Activated naive CD4-positive, alpha-beta T cell treated with anti-CD3 and anti-CD28 coated beads, Interleukin-2, amount 10 ng/mL, durations not matched to agents 7 days and 5 days (primary cell): ENCODE measurements at regions not wholly inside any gene's neighbourhood (a gene's known extent, or its start where the extent isn't known, plus 50 kb on each side); places are given as distances from the start of the nearest gene placed in this dataset.
"Not testable (repeated sequence)": the region's sequence is repeated elsewhere in the genome, so short reads cannot be mapped to it uniquely, and the experiment has no call there.

ENCODE experiments used
- CTCF ChIA-PET: fragments of 350-600 bp; sonication (Branson Sonifier 250); formaldehyde crosslinking; loops from one replicate; lab custom pipeline; 2021; ENCODE audit warnings: antibody characterized with exemption; lab: Charles Lee
- DNase-seq: peaks from one replicate; pipeline ENCODE4 v3.0.0-alpha.2; 2020
- H3K27ac Mint-ChIP-seq: one replicate; pipeline ENCODE4 v1.8.0; 2021; ENCODE audit warnings: mild to moderate bottlenecking, moderate library complexity, mixed read lengths
- H3K27me3 Mint-ChIP-seq: one replicate; pipeline ENCODE4 v1.8.0; 2021; ENCODE audit warnings: mild to moderate bottlenecking, mixed read lengths
- H3K36me3 Mint-ChIP-seq: one replicate; pipeline ENCODE4 v1.8.0; 2021; ENCODE audit warnings: mixed read lengths
- H3K4me1 Mint-ChIP-seq: one replicate; pipeline ENCODE4 v1.8.0; 2021; ENCODE audit warnings: mixed read lengths
- H3K4me3 Mint-ChIP-seq: one replicate; pipeline ENCODE4 v1.8.0; 2021; ENCODE audit warnings: mild to moderate bottlenecking, moderate library complexity, mixed read lengths
- H3K9me3 Mint-ChIP-seq: one replicate; pipeline ENCODE4 v1.8.0; 2021; ENCODE audit warnings: mixed read lengths

GRCh38 chr10:16026832-16027231 is 166.5 kb upstream of the MINDY3 start:
- H3K9me3 Mint-ChIP-seq, H3K27ac Mint-ChIP-seq, H3K27me3 Mint-ChIP-seq, H3K36me3 Mint-ChIP-seq, DNase-seq, H3K4me1 Mint-ChIP-seq, H3K4me3 Mint-ChIP-seq, CTCF ChIA-PET: not testable (repeated sequence)

GRCh38 chr10:16030562-16030961 is 170.3 kb upstream of the MINDY3 start:
- Mint-ChIP-seq H3K4me1 (no peaks in the 10 kb centered on the region), H3K9me3 (peaks cover 2% of the 10 kb centered on the region), H3K27ac (no peak overlapping the region), H3K27me3 (no peaks in the 10 kb centered on the region), H3K4me3 (no peak overlapping the region), H3K36me3 (no peaks in the 10 kb centered on the region)
- CTCF ChIA-PET, result no interaction called here
- no peak for DNase-seq

- no peak for DNase-seq
- H3K4me3 Mint-ChIP-seq, result no peak overlapping the region
- H3K27me3 Mint-ChIP-seq, result no peaks in the 10 kb centered on the region
- CTCF ChIA-PET, result no interaction called here
- no peaks in the 10 kb centered on the region for H3K9me3 Mint-ChIP-seq
- no peak overlapping the region for H3K27ac Mint-ChIP-seq
- no peaks in the 10 kb centered on the region for H3K4me1 Mint-ChIP-seq
- H3K36me3 Mint-ChIP-seq, result no peaks in the 10 kb centered on the region
Observed at GRCh38 chr10:16049050-16049449, 188.7 kb upstream of the MINDY3 start.

GRCh38 chr10:16049782-16050181 is 189.5 kb upstream of the MINDY3 start:
- Mint-ChIP-seq H3K27me3 (no peaks in the 10 kb centered on the region), H3K27ac (no peak overlapping the region), H3K36me3 (no peaks in the 10 kb centered on the region), H3K4me3 (no peak overlapping the region), H3K9me3 (no peaks in the 10 kb centered on the region), H3K4me1 (no peaks in the 10 kb centered on the region)
- CTCF ChIA-PET, result no interaction called here
- DNase-seq, result no peak

GRCh38 chr10:16063350-16063749 is 203.0 kb upstream of the MINDY3 start:
- no peak overlapping the region for H3K27ac Mint-ChIP-seq
- peaks cover 2% of the 10 kb centered on the region for H3K9me3 Mint-ChIP-seq
- CTCF ChIA-PET, result no interaction called here
- H3K36me3 Mint-ChIP-seq, result no peaks in the 10 kb centered on the region
- no peaks in the 10 kb centered on the region for H3K27me3 Mint-ChIP-seq
- no peak for DNase-seq
- H3K4me3 Mint-ChIP-seq, result no peak overlapping the region
- H3K4me1 Mint-ChIP-seq, result no peaks in the 10 kb centered on the region

GRCh38 chr10:16083551-16083950 is 223.2 kb upstream of the MINDY3 start:
- CTCF ChIA-PET, H3K4me3 Mint-ChIP-seq, H3K27ac Mint-ChIP-seq, H3K4me1 Mint-ChIP-seq, H3K27me3 Mint-ChIP-seq, H3K36me3 Mint-ChIP-seq, DNase-seq: not testable (repeated sequence)
- H3K9me3 Mint-ChIP-seq, result peaks cover 11% of the 10 kb centered on the region

- Mint-ChIP-seq H3K4me1 (no peaks in the 10 kb centered on the region), H3K9me3 (peaks cover 2% of the 10 kb centered on the region), H3K4me3 (no peak overlapping the region), H3K27ac (no peak overlapping the region), H3K27me3 (no peaks in the 10 kb centered on the region), H3K36me3 (no peaks in the 10 kb centered on the region)
- CTCF ChIA-PET, result no interaction called here
- DNase-seq, result no peak
Observed at GRCh38 chr10:16105082-16105481, 244.8 kb upstream of the MINDY3 start.

- H3K36me3 Mint-ChIP-seq, result no peaks in the 10 kb centered on the region
- no peaks in the 10 kb centered on the region for H3K27me3 Mint-ChIP-seq
- H3K4me1 Mint-ChIP-seq, result no peaks in the 10 kb centered on the region
- CTCF ChIA-PET, result interaction anchor here (0.5 kb wide), 1 partner anchor 521 kb away, joined by 3 read pairs; no protein-coding TSS in a partner anchor
- no peak overlapping the region for H3K27ac Mint-ChIP-seq
- no peak for DNase-seq
- H3K4me3 Mint-ChIP-seq, result no peak overlapping the region
- H3K9me3 Mint-ChIP-seq, result no peaks in the 10 kb centered on the region
Observed at GRCh38 chr10:16116404-16117304, 256.3 kb upstream of the MINDY3 start.

GRCh38 chr10:16117305-16117695 is 257.0 kb upstream of the MINDY3 start:
- Mint-ChIP-seq H3K4me3 (no peak overlapping the region), H3K27ac (no peak overlapping the region), H3K27me3 (no peaks in the 10 kb centered on the region), H3K4me1 (no peaks in the 10 kb centered on the region), H3K36me3 (no peaks in the 10 kb centered on the region), H3K9me3 (no peaks in the 10 kb centered on the region)
- CTCF ChIA-PET, result no interaction called here
- no peak for DNase-seq

- H3K36me3 Mint-ChIP-seq, result no peaks in the 10 kb centered on the region
- DNase-seq, result no peak
- no peaks in the 10 kb centered on the region for H3K27me3 Mint-ChIP-seq
- no peaks in the 10 kb centered on the region for H3K9me3 Mint-ChIP-seq
- H3K4me1 Mint-ChIP-seq, result no peaks in the 10 kb centered on the region
- CTCF ChIA-PET, result no interaction called here
- H3K4me3 Mint-ChIP-seq, result no peak overlapping the region
- H3K27ac Mint-ChIP-seq, result no peak overlapping the region
Observed at GRCh38 chr10:16119445-16119844, 259.1 kb upstream of the MINDY3 start.

- H3K36me3 Mint-ChIP-seq, result no peaks in the 10 kb centered on the region
- CTCF ChIA-PET, result no interaction called here
- no peaks in the 10 kb centered on the region for H3K4me1 Mint-ChIP-seq
- no peak overlapping the region for H3K27ac Mint-ChIP-seq
- no peak overlapping the region for H3K4me3 Mint-ChIP-seq
- no peaks in the 10 kb centered on the region for H3K27me3 Mint-ChIP-seq
- DNase-seq, result no peak
- no peaks in the 10 kb centered on the region for H3K9me3 Mint-ChIP-seq
Observed at GRCh38 chr10:16120563-16120962, 260.3 kb upstream of the MINDY3 start.

- CTCF ChIA-PET, result no interaction called here
- no peak for DNase-seq
- Mint-ChIP-seq H3K4me3 (no peak overlapping the region), H3K27me3 (no peaks in the 10 kb centered on the region), H3K9me3 (peaks cover 4% of the 10 kb centered on the region), H3K27ac (no peak overlapping the region), H3K4me1 (no peaks in the 10 kb centered on the region), H3K36me3 (no peaks in the 10 kb centered on the region)
Observed at GRCh38 chr10:16141499-16141898, 281.2 kb upstream of the MINDY3 start.

GRCh38 chr10:16146993-16147392 is 286.7 kb upstream of the MINDY3 start:
- H3K27me3 Mint-ChIP-seq, result no peaks in the 10 kb centered on the region

GRCh38 chr10:16155834-16156233 is 281.0 kb upstream of the PTER start:
- Mint-ChIP-seq H3K36me3 (no peaks in the 10 kb centered on the region), H3K27ac (no peak overlapping the region), H3K9me3 (peaks cover 1% of the 10 kb centered on the region), H3K4me1 (no peaks in the 10 kb centered on the region), H3K27me3 (no peaks in the 10 kb centered on the region), H3K4me3 (no peak overlapping the region)
- CTCF ChIA-PET, result interaction anchor here (0.9 kb wide), 1 partner anchor 9 kb away, joined by 3 read pairs; no protein-coding TSS in a partner anchor
- DNase-seq, result no peak

More at GRCh38 chr10:16146993-16147392, 286.7 kb upstream of the MINDY3 start:
- Mint-ChIP-seq H3K27ac (no peak overlapping the region), H3K9me3 (peaks cover 11% of the 10 kb centered on the region), H3K4me1 (no peaks in the 10 kb centered on the region), H3K36me3 (no peaks in the 10 kb centered on the region), H3K4me3 (no peak overlapping the region)
- CTCF ChIA-PET, result no interaction called here
- DNase-seq, result no peak

- Mint-ChIP-seq H3K36me3 (no peaks in the 10 kb centered on the region), H3K4me3 (no peak overlapping the region), H3K27me3 (no peaks in the 10 kb centered on the region), H3K4me1 (no peaks in the 10 kb centered on the region), H3K9me3 (peaks cover under 1% of the 10 kb centered on the region), H3K27ac (no peak overlapping the region)
- DNase-seq, result no peak
- CTCF ChIA-PET, result no interaction called here
Observed at GRCh38 chr10:16156681-16157080, 280.1 kb upstream of the PTER start.
